Body of pancreas (tissue), 4 donors: ENCODE measurements at regions not wholly inside any gene's neighbourhood (a gene's known extent, or its start where the extent isn't known, plus 50 kb on each side); places are given as distances from the start of the nearest gene placed in this dataset.

ENCODE experiments used
- ATAC-seq: fragments of 150-250 bp; one replicate; pipeline ENCODE4 v1.9.1; 2016
- DNase-seq, 4 donors: peaks; one replicate each; pipeline ENCODE4 v3.0.0-alpha.2; 2019
- H3K27ac ChIP-seq, 4 donors: fragments of 200-600 bp; sonication (generic); 1 replicate in 3 of 4; 2 replicates in 1 of 4; pipeline versions ENCODE4 v1.5.1 to v1.6.1; 2016 to 2019; ENCODE audit warnings: mild to moderate bottlenecking in 1 of 4, mixed read lengths in 1 of 4, moderate library complexity in 1 of 4
- H3K27me3 ChIP-seq, 2 donors: fragments of 200-600 bp; sonication (generic); one replicate each; pipeline ENCODE4 v1.6.0; 2016; ENCODE audit warnings: mild to moderate bottlenecking in 1 of 2
- H3K36me3 ChIP-seq, 2 donors: fragments of 200-600 bp; sonication (generic); replicated peaks in 1 of 2; 2 replicates each; pipeline ENCODE4 v1.5.1; 2016; ENCODE audit warnings: low read depth in 2 of 2; ENCODE audit not compliant: insufficient read depth in 1 of 2
- H3K4me1 ChIP-seq: fragments of 200-600 bp; sonication (generic); one replicate; pipeline ENCODE4 v1.6.0; 2016
- H3K4me3 ChIP-seq, 2 donors: fragments of 200-600 bp; sonication (generic); 1 replicate in 1 of 2; 2 replicates in 1 of 2; pipeline ENCODE4 v1.5.1; 2016 to 2019
- H3K9me3 ChIP-seq, 3 donors: fragments of 200-600 bp; sonication (generic); 1 replicate in 2 of 3; 2 replicates in 1 of 3; pipeline ENCODE4 v1.5.1; 2016
- CTCF ChIP-seq, 7 experiments: fragments of 450-650 bp in 4 of 7; fragments of 200-600 bp in 3 of 7; sonication (generic) in 3 of 7; IDR thresholded peaks; one replicate each; pipeline ENCODE4 v1.5.1; 2016 to 2019; ENCODE audit warnings: antibody characterized with exemption in 7 of 7
- POLR2A ChIP-seq, 3 donors: fragments of 450-650 bp; IDR thresholded peaks; one replicate each; pipeline ENCODE4 v1.6.1; 2016; ENCODE audit warnings: antibody characterized with exemption in 3 of 3, mild to moderate bottlenecking in 2 of 3
- WGBS, 2 donors: methylation state at CpG; one replicate each; pipeline ENCODE4 v1.1.5; 2017; 5-methylcytosine and 5-hydroxymethylcytosine counted together
- intact Hi-C: fragments of 100-400 bp; cut with DNase I; formaldehyde crosslinking; loops from one replicate; pipeline ENCODE4 v1.15.1; 2023

GRCh38 chr16:86048882-86049585 is 150.1 kb downstream of the IRF8 start:
- ATAC-seq (no peak), DNase-seq (no peak)
- no peaks in the 10 kb centered on the region for H3K36me3 ChIP-seq
- no peak overlapping the region for H3K4me3 ChIP-seq
- no peaks in the 10 kb centered on the region for H3K9me3 ChIP-seq
- intact Hi-C loops: no loop called here
- H3K4me1 ChIP-seq: no peaks in the 10 kb centered on the region
- TF ChIP-seq CTCF (IDR thresholded peaks at IDR 0.05): no peak
- no peak overlapping the region for H3K27ac ChIP-seq
- H3K27me3 ChIP-seq: peaks cover 0 to 16% of the 10 kb centered on the region in 2 donors
- 68 to 71% methylated on average over 10 to 11 of the region's 11 CpGs for WGBS, 2 donors

DNA sequence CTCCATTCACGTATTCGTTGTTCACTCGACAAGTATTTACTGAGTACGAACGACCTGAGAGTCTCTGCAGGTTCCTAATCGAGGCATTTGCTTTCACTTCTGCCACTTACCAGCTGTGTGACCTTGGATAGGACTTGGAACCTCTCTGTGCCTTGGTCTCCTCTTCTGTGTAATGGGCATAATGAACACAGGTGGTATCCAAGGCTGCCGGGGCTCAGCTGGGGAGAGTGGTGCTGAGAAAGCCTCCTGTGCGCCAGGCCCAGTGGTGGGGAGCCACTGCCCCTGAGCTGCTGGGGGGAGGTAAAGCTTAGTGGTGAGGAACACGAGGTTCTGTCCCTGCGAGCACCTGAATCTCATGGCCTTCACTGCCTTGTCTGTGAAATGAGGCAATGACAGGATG is 150.7 kb downstream of the IRF8 start:
- no peaks in the 10 kb centered on the region for H3K36me3 ChIP-seq
- no peak overlapping the region for H3K27ac ChIP-seq
- DNase-seq (no peak), ATAC-seq (no peak)
- H3K4me3 ChIP-seq: no peak overlapping the region
- no peaks in the 10 kb centered on the region for H3K4me1 ChIP-seq
- intact Hi-C loops: no loop called here
- TF ChIP-seq CTCF (IDR thresholded peaks at IDR 0.05): no peak
- no peak for TF ChIP-seq POLR2A (IDR thresholded peaks at IDR 0.05)
- peaks cover 0 to 16% of the 10 kb centered on the region in 2 donors for H3K27me3 ChIP-seq
- H3K9me3 ChIP-seq: no peaks in the 10 kb centered on the region
- WGBS, 2 donors: 76 to 83% methylated on average over 10 of the region's 10 CpGs

DNA sequence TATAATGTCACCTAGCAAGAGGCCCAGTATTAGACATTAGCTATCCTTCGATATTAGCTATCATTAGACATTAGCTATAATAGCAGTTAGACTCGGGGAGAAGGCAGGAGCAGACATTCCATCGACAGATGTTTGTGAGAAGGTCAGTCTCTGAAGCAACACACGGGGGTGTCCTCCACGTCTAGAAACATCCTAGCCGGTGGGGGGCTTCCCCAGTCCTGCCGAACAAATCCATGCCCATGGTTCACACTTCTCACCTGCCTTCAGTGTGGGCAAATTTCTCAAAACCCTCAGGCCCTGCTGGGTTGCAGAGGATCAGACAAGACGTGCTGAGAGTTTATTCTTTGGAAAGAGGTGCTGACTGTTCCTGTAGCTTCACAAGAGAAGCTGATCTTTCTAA is 151.1 kb downstream of the IRF8 start:
- intact Hi-C loops: no loop called here
- no peaks in the 10 kb centered on the region for H3K9me3 ChIP-seq
- TF ChIP-seq POLR2A (IDR thresholded peaks at IDR 0.05): no peak
- TF ChIP-seq CTCF (IDR thresholded peaks at IDR 0.05): no peak
- ATAC-seq (no peak), DNase-seq (no peak)
- no peak overlapping the region for H3K4me3 ChIP-seq
- H3K4me1 ChIP-seq: no peaks in the 10 kb centered on the region
- 64 to 67% methylated on average over 8 of the region's 8 CpGs for WGBS, 2 donors
- H3K27ac ChIP-seq: no peak overlapping the region
- peaks cover 0 to 16% of the 10 kb centered on the region in 2 donors for H3K27me3 ChIP-seq
- H3K36me3 ChIP-seq: no peaks in the 10 kb centered on the region

DNA sequence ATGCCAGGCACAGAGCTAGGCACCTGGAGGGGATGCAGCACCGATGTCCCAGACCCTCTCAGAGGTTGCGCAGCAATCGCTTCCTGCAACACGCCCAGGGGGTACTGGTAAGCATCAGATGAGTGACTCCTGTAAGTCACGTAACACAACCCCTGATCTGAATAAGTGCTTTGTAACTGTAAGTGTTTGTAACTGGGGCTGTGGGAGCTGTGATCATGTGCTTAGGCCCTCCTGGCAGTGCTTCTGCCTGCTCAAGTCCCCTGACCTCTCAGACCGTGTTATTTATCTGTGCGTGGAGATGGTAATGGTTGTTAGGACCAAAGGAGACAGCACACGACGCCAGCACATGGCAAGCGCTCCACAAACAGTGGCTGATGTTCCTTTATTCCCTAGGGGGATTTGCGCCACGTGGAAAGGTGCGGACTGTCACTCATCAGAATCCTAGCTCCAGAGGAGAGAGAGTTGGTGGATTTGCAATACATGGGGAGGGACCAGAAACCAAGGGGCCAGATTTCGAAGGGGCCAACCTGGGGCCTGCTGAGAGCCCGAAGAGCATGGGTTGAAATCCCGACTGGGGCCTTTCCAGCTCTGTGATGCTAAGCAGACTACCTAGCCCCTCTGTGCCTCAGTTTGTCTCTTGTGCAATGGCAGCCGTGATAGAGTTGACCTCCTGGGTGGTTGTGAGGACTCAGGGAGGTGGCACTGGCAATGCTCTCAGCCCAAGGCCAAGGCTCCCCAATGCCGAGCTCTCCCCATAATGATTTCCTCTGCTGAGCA is 151.8 kb downstream of the IRF8 start:
- no peak for DNase-seq
- Histone ChIP-seq H3K27ac (no peak overlapping the region), H3K9me3 (no peaks in the 10 kb centered on the region), H3K4me3 (no peak overlapping the region), H3K27me3 (peaks cover 0 to 16% of the 10 kb centered on the region in 2 donors), H3K4me1 (no peaks in the 10 kb centered on the region), H3K36me3 (no peaks in the 10 kb centered on the region)
- intact Hi-C loops: no loop called here
- 68% methylated on average over 18 of the region's 18 CpGs for WGBS, 2 donors
- ATAC-seq: no peak
- TF ChIP-seq POLR2A (IDR thresholded peaks at IDR 0.05) (no peak), CTCF (IDR thresholded peaks at IDR 0.05) (no peak)
